K562 (cell line): ENCODE measurements at regions not wholly inside any gene's neighbourhood (a gene's known extent, or its start where the extent isn't known, plus 50 kb on each side); places are given as distances from the start of the nearest gene placed in this dataset.

Source experiments
- ATAC-seq: fragments of 200-7000 bp; cut with Tn5 transposase; 3 replicates; pipeline ENCODE4 v1.9.1; 2020; ENCODE audit warnings: moderate library complexity
- BruUV-seq: library from RNA; stranded (reverse); fragments of 400-500 nt; replicated peaks from 2 replicates; lab custom pipeline; 2021; lab: Mats Ljungman, UMichigan
- CTCF ChIA-PET: fragments of 300-600 bp; formaldehyde crosslinking; extraction: SDS; loops from one replicate; lab custom pipeline; 2021; ENCODE audit warnings: low intra/inter-chr PET ratio; lab: Yijun Ruan, JAX
- POLR2A ChIA-PET: fragments of 300-600, 350-650 bp; sonication (Branson Sonifier 250); formaldehyde crosslinking; extraction: SDS; loops from one replicate; lab custom pipeline; 2021; ENCODE audit warnings: antibody characterized with exemption, inconsistent platforms; lab: Yijun Ruan, JAX
- DNase-seq, 4 experiments: peaks; one replicate each; pipeline versions ENCODE4 v3.0.0 to v3.0.0-alpha.2; 2011 to 2018; ENCODE audit warnings: low spot score in 3 of 4, mixed read lengths in 3 of 4; ENCODE audit errors: extremely low read depth in 1 of 4
- FAIRE-seq: peaks from 2 replicates; lab custom pipeline; 2011; peaks lifted over from hg19 to GRCh38; lab: Jason Lieb, UNC
- H2AFZ ChIP-seq: 2 replicates; pipeline ENCODE4 v1.6.0; 2011; ENCODE audit warnings: low read depth, low read length, control low read depth, inconsistent platforms
- H3K27ac ChIP-seq: fragments of 200-600 bp; 3 replicates; pipeline ENCODE4 v1.8.0; 2011; ENCODE audit warnings: low read depth, mild to moderate bottlenecking, control low read depth, inconsistent platforms, low read length, moderate library complexity, mixed read lengths; ENCODE audit errors: extremely low read depth
- H3K27me3 ChIP-seq, 2 experiments: fragments of 300-600 bp in 1 of 2; 2 replicates in 1 of 2; 3 replicates in 1 of 2; pipeline versions ENCODE4 v1.6.0 to v1.8.0; 2011; ENCODE audit warnings: inconsistent platforms in 2 of 2, low read length in 2 of 2, mild to moderate bottlenecking in 1 of 2, mixed read lengths in 1 of 2, moderate library complexity in 1 of 2; ENCODE audit not compliant: control insufficient read depth in 2 of 2, insufficient read depth in 2 of 2
- H3K36me3 ChIP-seq: fragments of 300-600 bp; 3 replicates; pipeline ENCODE4 v1.8.0; 2011; ENCODE audit warnings: mild to moderate bottlenecking, low read length, inconsistent platforms; ENCODE audit not compliant: control insufficient read depth, insufficient read depth
- H3K4me1 ChIP-seq, 2 experiments: fragments of 200-600 bp in 1 of 2; replicated peaks in 1 of 2; 2 replicates in 1 of 2; 3 replicates in 1 of 2; pipeline versions ENCODE4 v1.5.1 to v1.8.0; 2011; ENCODE audit warnings: inconsistent platforms in 2 of 2, low read length in 2 of 2, mild to moderate bottlenecking in 1 of 2, mixed read lengths in 1 of 2, moderate library complexity in 1 of 2; ENCODE audit not compliant: control insufficient read depth in 2 of 2, insufficient read depth in 2 of 2
- H3K4me2 ChIP-seq: 2 replicates; pipeline ENCODE4 v1.6.1; 2011; ENCODE audit warnings: low read length, control low read depth, inconsistent platforms, mixed read lengths; ENCODE audit not compliant: insufficient read depth
- H3K4me3 ChIP-seq: fragments of 200-600 bp; sonication (generic), shearing (Covaris generic); 2 replicates; pipeline ENCODE4 v1.5.1; 2016; ENCODE audit warnings: control low read depth, inconsistent platforms
- H3K79me2 ChIP-seq: fragments of 200-600 bp; 3 replicates; pipeline ENCODE4 v1.8.0; 2011; ENCODE audit warnings: low read length, inconsistent platforms; ENCODE audit not compliant: control insufficient read depth, insufficient read depth
- H3K9ac ChIP-seq, 2 experiments: 2 replicates each; pipeline versions ENCODE4 v1.6.0 to v1.6.1; 2011; ENCODE audit warnings: low read depth in 2 of 2, low read length in 2 of 2, control low read depth in 1 of 2, inconsistent platforms in 1 of 2, mild to moderate bottlenecking in 1 of 2, mixed read lengths in 1 of 2; ENCODE audit not compliant: insufficient read depth in 1 of 2
- H3K9me1 ChIP-seq: one replicate; pipeline ENCODE4 v1.6.0; 2011; ENCODE audit warnings: inconsistent platforms, mild to moderate bottlenecking, low read length, moderate library complexity; ENCODE audit not compliant: control insufficient read depth, insufficient read depth
- H3K9me3 ChIP-seq: replicated peaks from 2 replicates; pipeline ENCODE4 v1.5.1; 2011; ENCODE audit warnings: low read depth, low read length, inconsistent platforms; ENCODE audit not compliant: control insufficient read depth, insufficient read depth
- H4K20me1 ChIP-seq: replicated peaks from 2 replicates; pipeline ENCODE4 v1.6.1; 2011; ENCODE audit warnings: low read length, inconsistent platforms, mixed read lengths; ENCODE audit not compliant: control insufficient read depth, insufficient read depth
- MLLT1 ChIP-seq, 2 experiments: fragments of 450-650 bp; IDR thresholded peaks; 2 replicates each; pipeline ENCODE4 v1.6.1; 2016
- NFXL1 ChIP-seq: fragments of 450-650 bp; formaldehyde crosslinking; IDR thresholded peaks from 2 replicates; pipeline ENCODE4 v1.4.0; 2021; ENCODE audit warnings: mild to moderate bottlenecking
- NR3C1 ChIP-seq: sonication (generic); formaldehyde crosslinking; IDR thresholded peaks from 2 replicates; pipeline ENCODE4 v1.8.1; 2022; ENCODE audit warnings: missing genetic modification reagents
- PBX2 ChIP-seq, 2 experiments: IDR thresholded peaks in 1 of 2; conservative IDR thresholded peaks in 1 of 2; 2 replicates each; pipeline ENCODE4 v1.6.1; 2016; ENCODE audit warnings: low read depth in 2 of 2, mild to moderate bottlenecking in 1 of 2, missing compliant biosample characterization in 1 of 2, missing genetic modification characterization in 1 of 2, moderate library complexity in 1 of 2
- PRPF4 ChIP-seq: fragments of 200-400 bp; formaldehyde crosslinking; IDR thresholded peaks from one replicate; pipeline ENCODE4 v1.6.1; 2017; ENCODE audit warnings: low read length, low read depth, mild to moderate bottlenecking; ENCODE audit not compliant: insufficient read depth, poor library complexity, severe bottlenecking
- SAP30 ChIP-seq: fragments of 200-600 bp; sonication (generic); IDR thresholded peaks from 2 replicates; pipeline ENCODE4 v1.6.1; 2012; ENCODE audit warnings: borderline replicate concordance, low read depth, mild to moderate bottlenecking, moderate library complexity, low read length, control low read depth, inconsistent platforms; ENCODE audit not compliant: insufficient read depth, poor library complexity, severe bottlenecking
- SMARCC2 ChIP-seq: fragments of 450-650 bp; IDR thresholded peaks from 2 replicates; pipeline ENCODE4 v1.6.1; 2017; ENCODE audit warnings: antibody characterized with exemption, moderate library complexity, mild to moderate bottlenecking, low read depth
- USF1 ChIP-seq: sonication (generic); formaldehyde crosslinking; IDR thresholded peaks from 2 replicates; pipeline ENCODE4 v1.9.0; 2022; ENCODE audit warnings: mild to moderate bottlenecking, missing genetic modification reagents
- XRCC4 ChIP-seq: IDR thresholded peaks from one replicate; pipeline ENCODE4 v1.6.1; 2011; ENCODE audit not compliant: insufficient read depth, insufficient read length; ENCODE audit errors: extremely low read depth
- ZFP1 ChIP-seq: fragments of 450-650 bp; formaldehyde crosslinking; IDR thresholded peaks from 2 replicates; pipeline ENCODE4 v1.4.0; 2020; ENCODE audit warnings: mild to moderate bottlenecking, mixed read lengths
- ZNF512 ChIP-seq: IDR thresholded peaks from 2 replicates; pipeline ENCODE4 v1.6.1; 2016; ENCODE audit warnings: missing genetic modification characterization, missing compliant biosample characterization
- ZNF589 ChIP-seq: fragments of 200-800 bp; sonication (Bioruptor generic); IDR thresholded peaks from 2 replicates; pipeline ENCODE4 v1.6.1; 2016; ENCODE audit warnings: low read depth, missing genetic modification characterization, missing compliant biosample characterization
- WGBS: fragments of 100-300 bp; shearing (Covaris generic); methylation state at CpG from one replicate; pipeline ENCODE4 v1.1.6; 2016; ENCODE audit warnings: low coverage, mixed read lengths; ENCODE audit not compliant: insufficient coverage; ENCODE audit errors: missing lambda C conversion rate; 5-methylcytosine and 5-hydroxymethylcytosine counted together
- in situ Hi-C: fragments of 300-500 bp; cut with MboI; formaldehyde crosslinking; loops from 4 replicates; pipeline ENCODE4 v1.15.0; 2018; ENCODE audit warnings: inconsistent platforms, mixed read lengths
- intact Hi-C: fragments of 100-400 bp; cut with micrococcal nuclease; formaldehyde crosslinking; loops from 2 replicates; pipeline ENCODE4 v1.14.2; 2022

- TF ChIP-seq PBX2 (CRISPR knock-in tag; IDR thresholded peaks at IDR 0.05; ENCODE audit: low read depth) (no peak), PBX2 (tag; conservative IDR thresholded peaks at IDR 0.05; ENCODE audit: low read depth) (no peak), USF1 (CRISPR knock-in tag) (no peak), ZNF589 (CRISPR knock-in tag) (no peak)
Observed at GRCh38 chr4:162497564-162498167, 333.9 kb upstream of the FSTL5 start (continued).

DNA sequence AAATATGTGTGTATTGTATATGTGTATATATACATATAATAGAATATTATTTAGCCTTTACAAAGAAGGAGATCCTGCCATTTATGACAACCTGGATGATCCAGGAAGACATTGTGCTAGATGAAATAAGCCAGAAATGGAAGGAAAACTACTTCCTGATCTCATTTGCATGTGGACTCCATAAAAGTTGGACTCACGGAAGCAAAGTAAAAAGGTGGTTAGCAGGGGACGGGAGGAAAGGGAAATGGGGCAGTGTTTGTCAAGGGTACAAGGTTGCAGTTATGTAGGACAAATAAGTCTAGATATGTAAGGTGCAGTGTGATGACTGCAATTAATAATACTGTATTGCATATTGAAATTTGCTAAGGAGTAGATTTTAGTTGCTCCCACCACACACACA, 331.1 kb upstream of the FSTL5 start:
- ATAC-seq (no peak), FAIRE-seq (no peak), DNase-seq (no peak)
- Histone ChIP-seq H3K27ac (no peak overlapping the region), H3K9me1 (no peaks in the 10 kb centered on the region), H3K4me2 (no peak overlapping the region), H3K36me3 (no peaks in the 10 kb centered on the region), H3K9me3 (no peaks in the 10 kb centered on the region), H3K27me3 (no peaks in the 10 kb centered on the region), H3K4me1 (no peaks in the 10 kb centered on the region), H2AFZ (no peak overlapping the region), H4K20me1 (no peaks in the 10 kb centered on the region), H3K4me3 (no peak overlapping the region), H3K79me2 (no peaks in the 10 kb centered on the region), H3K9ac (no peak overlapping the region)
- ChIA-PET CTCF (no interaction called here), POLR2A (no interaction called here)
- intact Hi-C loops (loop anchor here (5.0 kb wide), 3 partner anchors 542 to 837 kb away; partner anchors contain the start of gene NPY1R), in situ Hi-C loops (no loop called here)
- WGBS, result 0% methylated on average over 2 of the region's 2 CpGs
- BruUV-seq, result no TSS peak
- TF ChIP-seq XRCC4 (no peak), NR3C1 (CRISPR knock-in tag) (no peak), ZFP1 (no peak), SMARCC2 (no peak), NFXL1 (no peak), ZNF512 (tag) (no peak), PRPF4 (no peak), SAP30 (no peak), MLLT1 (IDR thresholded peaks at IDR 0.05) (no peak)
